Lower lobe of right lung (tissue), 2 donors: ENCODE measurements at regions not wholly inside any gene's neighbourhood (a gene's known extent, or its start where the extent isn't known, plus 50 kb on each side); places are given as distances from the start of the nearest gene placed in this dataset.
"Not testable (repeated sequence)": the region's sequence is repeated elsewhere in the genome, so short reads cannot be mapped to it uniquely, and the experiment has no call there.

Source experiments
- ATAC-seq, 2 donors: fragments of 200-7000 bp; cut with Tn5 transposase; one replicate each; pipeline ENCODE4 v1.9.1; 2020 to 2022; ENCODE audit warnings: mild to moderate bottlenecking in 2 of 2, moderate library complexity in 2 of 2
- DNase-seq: peaks from one replicate; pipeline ENCODE4 v3.0.0-alpha.2; 2020
- H3K27ac ChIP-seq: fragments of 200-600 bp; one replicate; pipeline ENCODE4 v1.8.0; 2022
- H3K27me3 ChIP-seq: fragments of 200-600 bp; one replicate; pipeline ENCODE4 v1.8.0; 2022; ENCODE audit warnings: low read depth
- H3K36me3 ChIP-seq: fragments of 200-600 bp; one replicate; pipeline ENCODE4 v1.8.0; 2022; ENCODE audit warnings: mild to moderate bottlenecking
- H3K4me1 ChIP-seq: fragments of 200-600 bp; one replicate; pipeline ENCODE4 v1.8.0; 2022
- H3K4me3 ChIP-seq: fragments of 200-600 bp; one replicate; pipeline ENCODE4 v1.8.0; 2022; ENCODE audit warnings: mild to moderate bottlenecking
- H3K9me3 ChIP-seq: fragments of 200-600 bp; one replicate; pipeline ENCODE4 v1.8.0; 2022
- intact Hi-C: fragments of 100-400 bp; cut with DNase I; formaldehyde crosslinking; loops from one replicate; pipeline ENCODE4 v1.11.0; 2022
- TF ChIP-seq, protein P1 (sequence below): fragments of 200-600 bp; IDR thresholded peaks from one replicate; pipeline ENCODE4 v1.8.0; 2022; ENCODE audit warnings: antibody characterized with exemption, mild to moderate bottlenecking
- donor health status: DM: no; HTN: yes; CAD: no; lungs with severe emphysema.

- Histone ChIP-seq H3K27ac (no peak overlapping the region), H3K4me3 (no peak overlapping the region), H3K36me3 (no peaks in the 10 kb centered on the region), H3K9me3 (peaks cover 15% of the 10 kb centered on the region), H3K27me3 (no peaks in the 10 kb centered on the region), H3K4me1 (no peaks in the 10 kb centered on the region)
- TF ChIP-seq, protein P1, sequence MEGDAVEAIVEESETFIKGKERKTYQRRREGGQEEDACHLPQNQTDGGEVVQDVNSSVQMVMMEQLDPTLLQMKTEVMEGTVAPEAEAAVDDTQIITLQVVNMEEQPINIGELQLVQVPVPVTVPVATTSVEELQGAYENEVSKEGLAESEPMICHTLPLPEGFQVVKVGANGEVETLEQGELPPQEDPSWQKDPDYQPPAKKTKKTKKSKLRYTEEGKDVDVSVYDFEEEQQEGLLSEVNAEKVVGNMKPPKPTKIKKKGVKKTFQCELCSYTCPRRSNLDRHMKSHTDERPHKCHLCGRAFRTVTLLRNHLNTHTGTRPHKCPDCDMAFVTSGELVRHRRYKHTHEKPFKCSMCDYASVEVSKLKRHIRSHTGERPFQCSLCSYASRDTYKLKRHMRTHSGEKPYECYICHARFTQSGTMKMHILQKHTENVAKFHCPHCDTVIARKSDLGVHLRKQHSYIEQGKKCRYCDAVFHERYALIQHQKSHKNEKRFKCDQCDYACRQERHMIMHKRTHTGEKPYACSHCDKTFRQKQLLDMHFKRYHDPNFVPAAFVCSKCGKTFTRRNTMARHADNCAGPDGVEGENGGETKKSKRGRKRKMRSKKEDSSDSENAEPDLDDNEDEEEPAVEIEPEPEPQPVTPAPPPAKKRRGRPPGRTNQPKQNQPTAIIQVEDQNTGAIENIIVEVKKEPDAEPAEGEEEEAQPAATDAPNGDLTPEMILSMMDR: no peak
- intact Hi-C loops: no loop called here
- no peak for DNase-seq
- no peak for ATAC-seq
Observed at GRCh38 chr12:63508543-63508942, 159.8 kb downstream of the DPY19L2 start.

DNA sequence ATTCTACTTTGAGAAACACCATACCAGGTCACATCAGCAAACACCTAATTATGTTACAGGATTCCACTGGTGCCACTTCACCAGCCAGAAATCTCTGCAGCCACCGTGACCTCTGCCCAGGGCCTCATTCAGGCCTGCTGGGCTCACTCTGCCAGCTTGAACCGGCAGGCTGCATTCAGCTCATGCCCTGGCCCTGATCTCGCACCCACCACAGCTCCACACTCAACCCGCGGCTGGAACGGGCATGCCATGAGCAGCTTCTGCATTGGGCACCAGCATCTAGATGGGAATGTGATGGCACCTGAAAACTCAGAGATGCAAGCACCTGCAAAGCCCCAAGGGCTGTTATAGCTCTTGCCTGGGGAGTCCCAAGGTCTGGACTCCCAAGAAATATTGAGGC is 168.7 kb downstream of the DPY19L2 start:
- Histone ChIP-seq H3K9me3 (no peaks in the 10 kb centered on the region), H3K36me3 (no peaks in the 10 kb centered on the region), H3K4me3 (no peak overlapping the region), H3K27me3 (no peaks in the 10 kb centered on the region), H3K4me1 (no peaks in the 10 kb centered on the region), H3K27ac (no peak overlapping the region)
- intact Hi-C loops: no loop called here
- TF ChIP-seq, protein P1: no peak
- no peak for DNase-seq
- no peak for ATAC-seq

GRCh38 chr12:63498239-63498638 is 170.1 kb downstream of the DPY19L2 start:
- no peak for DNase-seq
- H3K9me3 ChIP-seq: no peaks in the 10 kb centered on the region
- TF ChIP-seq, protein P1: no peak
- H3K27me3 ChIP-seq: no peaks in the 10 kb centered on the region
- intact Hi-C loops: no loop called here
- H3K4me3 ChIP-seq: no peak overlapping the region
- no peak for ATAC-seq
- H3K4me1 ChIP-seq: no peaks in the 10 kb centered on the region
- no peak overlapping the region for H3K27ac ChIP-seq
- no peaks in the 10 kb centered on the region for H3K36me3 ChIP-seq

DNA sequence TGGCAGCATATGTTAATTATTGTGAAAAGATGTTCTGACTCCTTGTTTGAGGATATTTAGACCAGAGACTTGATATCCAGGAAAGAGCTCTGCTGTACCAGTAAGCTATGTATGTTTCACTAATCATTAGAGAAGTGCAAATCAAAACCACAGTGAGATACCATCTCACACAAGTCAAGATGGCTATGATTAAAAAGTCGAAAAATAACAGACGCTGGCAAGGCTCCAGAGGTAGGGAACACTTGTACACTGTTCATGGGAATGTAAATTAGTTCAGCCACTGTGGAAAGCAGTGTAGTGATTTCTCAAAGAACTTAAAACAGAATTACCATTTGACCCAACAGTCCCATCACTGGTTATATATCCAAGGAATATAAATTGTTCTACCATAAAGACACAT is 171.6 kb downstream of the DPY19L2 start:
- Histone ChIP-seq H3K9me3 (no peaks in the 10 kb centered on the region), H3K4me3 (no peak overlapping the region), H3K27ac (no peak overlapping the region), H3K36me3 (no peaks in the 10 kb centered on the region), H3K27me3 (no peaks in the 10 kb centered on the region), H3K4me1 (no peaks in the 10 kb centered on the region)
- intact Hi-C loops: no loop called here
- ATAC-seq: no peak
- TF ChIP-seq, protein P1: no peak
- no peak for DNase-seq

GRCh38 chr12:63495974-63496373 is 172.3 kb downstream of the DPY19L2 start:
- H3K27me3 ChIP-seq: no peaks in the 10 kb centered on the region
- no peaks in the 10 kb centered on the region for H3K9me3 ChIP-seq
- no peak for ATAC-seq
- DNase-seq: no peak
- H3K27ac ChIP-seq: no peak overlapping the region
- no peaks in the 10 kb centered on the region for H3K36me3 ChIP-seq
- H3K4me3 ChIP-seq: no peak overlapping the region
- H3K4me1 ChIP-seq: no peaks in the 10 kb centered on the region
- intact Hi-C loops: no loop called here
- TF ChIP-seq, protein P1: no peak

DNA sequence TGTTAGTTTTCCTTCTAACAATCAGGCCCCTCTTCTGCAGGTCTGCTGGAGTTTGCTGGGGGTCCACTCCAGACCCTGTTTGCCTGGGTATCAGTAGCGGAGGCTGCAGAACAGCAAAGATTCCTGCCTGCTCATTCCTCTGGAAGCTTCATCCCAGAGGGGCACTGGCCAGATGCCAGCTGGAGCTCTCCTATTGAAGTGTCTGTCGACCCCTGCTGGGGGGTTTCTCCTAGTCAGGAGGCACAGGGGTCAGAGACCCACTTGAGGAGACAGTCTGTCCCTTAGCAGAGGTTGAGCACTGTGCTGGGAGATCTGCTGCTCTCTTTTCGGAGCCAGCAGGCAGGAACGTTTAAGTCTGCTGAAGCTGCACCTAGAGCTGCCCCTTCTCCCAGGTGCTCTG is 174.9 kb downstream of the DPY19L2 start:
- H3K9me3 ChIP-seq, H3K36me3 ChIP-seq, H3K27ac ChIP-seq, DNase-seq, H3K4me3 ChIP-seq, H3K27me3 ChIP-seq, H3K4me1 ChIP-seq, intact Hi-C loops, ATAC-seq: not testable (repeated sequence)
